ENCODE measurements at regions not wholly inside any gene's neighbourhood (a gene's known extent, or its start where the extent isn't known, plus 50 kb on each side); places are given as distances from the start of the nearest gene placed in this dataset.

- no peak for TF ChIP-seq EP300 (IDR thresholded peaks at IDR 0.05; ENCODE audit: borderline replicate concordance in 1 of 2, low read depth in 2 of 2, low read length in 2 of 2)
- no peak for TF ChIP-seq BRCA1 (IDR thresholded peaks at IDR 0.05; ENCODE audit: low read depth, low read length)
- no peak for TF ChIP-seq NANOG (IDR thresholded peaks at IDR 0.05; ENCODE audit: insufficient read depth, low read depth, low read length, poor library complexity, severe bottlenecking)
- no peak for TF ChIP-seq SIN3A (conservative IDR thresholded peaks at IDR 0.05 in 1 of 2, IDR thresholded peaks at IDR 0.05 in 1 of 2; ENCODE audit: low read depth in 1 of 2, low read length in 2 of 2)
- no peak for TF ChIP-seq USF2 (IDR thresholded peaks at IDR 0.05; ENCODE audit: low read length)
These were observed 648.9 kb upstream of the ALCAM start (continued) for GRCh38 chr3:104717828-104718196.
